ENCODE measurements at regions not wholly inside any gene's neighbourhood (a gene's known extent, or its start where the extent isn't known, plus 50 kb on each side); places are given as distances from the start of the nearest gene placed in this dataset.

DNA sequence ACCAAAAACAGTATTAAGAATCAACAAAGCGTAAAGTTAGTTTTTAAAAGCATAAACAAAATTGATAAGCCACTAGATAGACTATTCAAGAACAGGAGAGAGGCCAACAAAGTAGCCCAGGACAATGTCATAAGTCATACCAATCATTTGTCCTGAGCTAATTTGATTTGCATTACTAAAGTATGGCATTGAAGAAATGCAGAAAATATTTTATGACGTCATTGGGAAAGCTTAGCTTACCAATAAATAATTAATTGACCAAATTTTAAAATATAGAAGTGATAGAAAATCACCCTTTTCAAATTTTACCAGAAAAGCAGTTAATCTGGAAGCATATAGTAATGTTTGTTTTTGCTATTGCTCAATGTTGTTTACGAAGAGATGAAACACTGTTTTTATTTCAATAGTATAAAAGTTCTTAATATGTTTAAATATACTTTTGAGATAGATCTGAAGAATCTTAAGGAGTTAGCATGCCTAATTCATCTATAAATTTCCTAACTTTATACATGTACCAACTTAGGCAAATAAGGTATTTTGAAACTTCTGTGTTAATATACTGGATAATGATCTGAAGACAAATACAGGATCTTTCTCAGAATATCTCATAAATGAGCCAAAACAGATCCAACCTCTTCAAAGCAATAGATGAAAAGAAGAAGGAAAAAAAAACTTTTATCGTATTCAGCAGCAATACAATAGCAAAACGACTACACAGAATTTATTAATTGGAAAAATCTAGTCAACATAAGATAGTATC is 1118.5 kb downstream of the SLC16A7 start:
- no peak overlapping the region for H3K4me3 ChIP-seq
- H3K27ac ChIP-seq: no peak overlapping the region
- H3K79me2 ChIP-seq (ENCODE audit: low read depth): no peaks in the 10 kb centered on the region
- Mint-ChIP-seq H3K27ac (no peak overlapping the region), H3K4me3 (no peak overlapping the region), H3K4me1 (no peaks in the 10 kb centered on the region), H3K36me3 (no peaks in the 10 kb centered on the region), H3K27me3 (ENCODE audit: insufficient read depth, low read depth) (peaks cover 2% of the 10 kb centered on the region), H3K9me3 (no peaks in the 10 kb centered on the region)
- no peak overlapping the region for H3K4me2 ChIP-seq
- no peaks in the 10 kb centered on the region for H3K4me1 ChIP-seq
- H3K36me3 ChIP-seq: no peaks in the 10 kb centered on the region
- H3K27me3 ChIP-seq: no peaks in the 10 kb centered on the region
- no peak for TF ChIP-seq EZH2phosphoT487 (IDR thresholded peaks at IDR 0.05)
- no peak for TF ChIP-seq EZH2 (IDR thresholded peaks at IDR 0.05)
- TF ChIP-seq, protein P1, sequence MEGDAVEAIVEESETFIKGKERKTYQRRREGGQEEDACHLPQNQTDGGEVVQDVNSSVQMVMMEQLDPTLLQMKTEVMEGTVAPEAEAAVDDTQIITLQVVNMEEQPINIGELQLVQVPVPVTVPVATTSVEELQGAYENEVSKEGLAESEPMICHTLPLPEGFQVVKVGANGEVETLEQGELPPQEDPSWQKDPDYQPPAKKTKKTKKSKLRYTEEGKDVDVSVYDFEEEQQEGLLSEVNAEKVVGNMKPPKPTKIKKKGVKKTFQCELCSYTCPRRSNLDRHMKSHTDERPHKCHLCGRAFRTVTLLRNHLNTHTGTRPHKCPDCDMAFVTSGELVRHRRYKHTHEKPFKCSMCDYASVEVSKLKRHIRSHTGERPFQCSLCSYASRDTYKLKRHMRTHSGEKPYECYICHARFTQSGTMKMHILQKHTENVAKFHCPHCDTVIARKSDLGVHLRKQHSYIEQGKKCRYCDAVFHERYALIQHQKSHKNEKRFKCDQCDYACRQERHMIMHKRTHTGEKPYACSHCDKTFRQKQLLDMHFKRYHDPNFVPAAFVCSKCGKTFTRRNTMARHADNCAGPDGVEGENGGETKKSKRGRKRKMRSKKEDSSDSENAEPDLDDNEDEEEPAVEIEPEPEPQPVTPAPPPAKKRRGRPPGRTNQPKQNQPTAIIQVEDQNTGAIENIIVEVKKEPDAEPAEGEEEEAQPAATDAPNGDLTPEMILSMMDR (IDR thresholded peaks at IDR 0.05): no peak
- no peak overlapping the region for H2AFZ ChIP-seq (replicated peaks)
- no peaks in the 10 kb centered on the region for H3F3A ChIP-seq (ENCODE audit: low read depth)
- H3K9me3 ChIP-seq (ENCODE audit: low read depth): no peaks in the 10 kb centered on the region
- no peak overlapping the region for H3K9ac ChIP-seq
- H4K20me1 ChIP-seq (ENCODE audit: low read depth): no peaks in the 10 kb centered on the region
- DNase-seq (ENCODE audit: low spot score): no peak

- no peak overlapping the region for H3K4me3 Mint-ChIP-seq
- Histone ChIP-seq H3K4me2 (no peak overlapping the region), H3K36me3 (no peaks in the 10 kb centered on the region), H3K27ac (no peak overlapping the region), H4K20me1 (ENCODE audit: low read depth) (no peaks in the 10 kb centered on the region), H3K4me1 (no peaks in the 10 kb centered on the region), H2AFZ (replicated peaks) (no peak overlapping the region), H3K4me3 (no peak overlapping the region), H3F3A (ENCODE audit: low read depth) (no peaks in the 10 kb centered on the region), H3K9ac (no peak overlapping the region), H3K9me3 (ENCODE audit: low read depth) (no peaks in the 10 kb centered on the region), H3K27me3 (no peaks in the 10 kb centered on the region), H3K79me2 (ENCODE audit: low read depth) (no peaks in the 10 kb centered on the region)
- H3K9me3 Mint-ChIP-seq: no peaks in the 10 kb centered on the region
- no peak overlapping the region for H3K27ac Mint-ChIP-seq
- no peak for DNase-seq (ENCODE audit: low spot score)
- no peaks in the 10 kb centered on the region for H3K4me1 Mint-ChIP-seq
- H3K36me3 Mint-ChIP-seq: no peaks in the 10 kb centered on the region
- H3K27me3 Mint-ChIP-seq (ENCODE audit: insufficient read depth, low read depth): no peaks in the 10 kb centered on the region
- TF ChIP-seq EZH2phosphoT487 (IDR thresholded peaks at IDR 0.05) (no peak), EZH2 (IDR thresholded peaks at IDR 0.05) (no peak)
- TF ChIP-seq, protein P1 (IDR thresholded peaks at IDR 0.05): no peak
Measured at GRCh38 chr12:60724475-60724874, 1128.6 kb downstream of the SLC16A7 start.

DNA sequence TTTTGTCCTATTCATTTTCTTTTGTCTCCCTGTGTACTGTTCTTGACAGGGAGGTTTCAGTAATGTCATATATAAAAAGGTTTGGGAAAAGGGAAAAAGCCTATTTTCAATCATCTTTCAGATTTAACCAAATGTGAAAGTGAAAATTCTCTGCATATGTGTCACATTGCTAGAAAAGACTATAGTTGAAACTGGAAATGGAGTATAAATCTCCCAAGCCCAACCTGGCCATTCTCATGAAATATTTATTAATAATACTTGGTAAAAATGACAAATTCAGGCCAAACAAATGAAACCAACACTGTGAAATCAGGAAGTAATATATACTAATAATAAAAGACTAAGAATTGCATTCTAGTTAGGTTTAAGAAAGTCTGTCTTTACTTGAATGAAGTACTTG is 1129.2 kb downstream of the SLC16A7 start:
- Histone ChIP-seq H3F3A (ENCODE audit: low read depth) (no peaks in the 10 kb centered on the region), H3K9ac (no peak overlapping the region), H3K79me2 (ENCODE audit: low read depth) (no peaks in the 10 kb centered on the region), H2AFZ (replicated peaks) (no peak overlapping the region), H3K36me3 (no peaks in the 10 kb centered on the region), H3K27me3 (no peaks in the 10 kb centered on the region), H3K4me1 (no peaks in the 10 kb centered on the region), H3K4me3 (no peak overlapping the region), H4K20me1 (ENCODE audit: low read depth) (no peaks in the 10 kb centered on the region), H3K9me3 (ENCODE audit: low read depth) (no peaks in the 10 kb centered on the region), H3K4me2 (no peak overlapping the region), H3K27ac (no peak overlapping the region)
- DNase-seq (ENCODE audit: low spot score): no peak
- Mint-ChIP-seq H3K27me3 (ENCODE audit: insufficient read depth, low read depth) (no peaks in the 10 kb centered on the region), H3K4me1 (no peaks in the 10 kb centered on the region), H3K9me3 (no peaks in the 10 kb centered on the region), H3K27ac (no peak overlapping the region), H3K4me3 (no peak overlapping the region), H3K36me3 (no peaks in the 10 kb centered on the region)
- TF ChIP-seq EZH2phosphoT487 (IDR thresholded peaks at IDR 0.05): no peak
- TF ChIP-seq, protein P1 (IDR thresholded peaks at IDR 0.05): no peak
- no peak for TF ChIP-seq EZH2 (IDR thresholded peaks at IDR 0.05)
